H1 (cell line): ENCODE measurements at regions not wholly inside any gene's neighbourhood (a gene's known extent, or its start where the extent isn't known, plus 50 kb on each side); places are given as distances from the start of the nearest gene placed in this dataset.

Experiments used
- CTCF ChIA-PET: fragments of 300-600 bp; sonication (Branson Sonifier 250); formaldehyde crosslinking; loops from one replicate; lab custom pipeline; 2021; ENCODE audit not compliant: partially characterized antibody; lab: Charles Lee
- POLR2A ChIA-PET: fragments of 300-600 bp; sonication (Branson Sonifier 250); formaldehyde crosslinking; loops from one replicate; lab custom pipeline; 2021; ENCODE audit warnings: inconsistent platforms; ENCODE audit not compliant: partially characterized antibody; lab: Charles Lee
- DNase-seq, 2 experiments: peaks; one replicate each; pipeline versions ENCODE4 v3.0.0 to v3.0.0-alpha.2; 2010 to 2022; ENCODE audit warnings: low spot score in 2 of 2, low read depth in 1 of 2, mixed read lengths in 1 of 2
- FAIRE-seq: peaks from 2 replicates; lab custom pipeline; 2011; peaks lifted over from hg19 to GRCh38; lab: Jason Lieb, UNC
- H2AFZ ChIP-seq: 2 replicates; pipeline ENCODE4 v1.8.1; 2012; ENCODE audit warnings: low read length, inconsistent platforms
- H2AK5ac ChIP-seq: 2 replicates; pipeline ENCODE4 v1.6.1; 2013; ENCODE audit warnings: low read depth, low read length
- H2BK120ac ChIP-seq: replicated peaks from 2 replicates; pipeline ENCODE3; 2013; ENCODE audit warnings: low read depth, low read length, inconsistent platforms
- H2BK12ac ChIP-seq: 2 replicates; pipeline ENCODE4 v1.6.1; 2013; ENCODE audit warnings: low read depth, low read length
- H2BK15ac ChIP-seq: 2 replicates; pipeline ENCODE4 v1.6.1; 2013; ENCODE audit warnings: low read length
- H2BK20ac ChIP-seq: 2 replicates; pipeline ENCODE4 v1.6.1; 2013; ENCODE audit warnings: low read length
- H2BK5ac ChIP-seq: 2 replicates; pipeline ENCODE4 v1.6.1; 2013; ENCODE audit warnings: low read depth, low read length
- H3K14ac ChIP-seq: 2 replicates; pipeline ENCODE4 v1.6.1; 2013; ENCODE audit warnings: inconsistent platforms; ENCODE audit not compliant: insufficient read length
- H3K18ac ChIP-seq: 2 replicates; pipeline ENCODE4 v1.6.1; 2013; ENCODE audit warnings: low read length; ENCODE audit errors: extremely low read depth
- H3K23ac ChIP-seq: 2 replicates; pipeline ENCODE4 v1.6.1; 2013; ENCODE audit warnings: inconsistent platforms; ENCODE audit not compliant: insufficient read length
- H3K23me2 ChIP-seq: 2 replicates; pipeline ENCODE4 v1.6.1; 2013; ENCODE audit warnings: low read depth, low read length
- H3K27ac ChIP-seq: 2 replicates; pipeline ENCODE4 v1.6.1; 2011; ENCODE audit warnings: low read depth, low read length, inconsistent platforms
- H3K27me3 ChIP-seq, 4 experiments: replicated peaks in 1 of 4; 1 replicate in 1 of 4; 2 replicates in 3 of 4; pipeline versions ENCODE4 v1.6.1 to v1.8.1; 2011 to 2013; ENCODE audit warnings: low read length in 3 of 4, mild to moderate bottlenecking in 3 of 4, inconsistent platforms in 2 of 4, mixed read lengths in 2 of 4, moderate library complexity in 1 of 4; ENCODE audit not compliant: control insufficient read depth in 3 of 4, insufficient read depth in 3 of 4; ENCODE audit errors: extremely low read depth in 1 of 4
- H3K36me3 ChIP-seq, 4 experiments: 2 replicates each; pipeline versions ENCODE4 v1.6.1 to v1.8.1; 2011 to 2013; ENCODE audit warnings: mild to moderate bottlenecking in 4 of 4, low read length in 3 of 4, moderate library complexity in 2 of 4, control low read depth in 1 of 4, inconsistent platforms in 1 of 4; ENCODE audit not compliant: insufficient read depth in 4 of 4, control insufficient read depth in 2 of 4
- H3K4ac ChIP-seq: replicated peaks from 2 replicates; pipeline ENCODE3; 2013; ENCODE audit warnings: low read length, low read depth, mixed read lengths, inconsistent platforms; ENCODE audit not compliant: insufficient read length
- H3K4me1 ChIP-seq, 4 experiments: replicated peaks in 1 of 4; 1 replicate in 1 of 4; 2 replicates in 3 of 4; pipeline versions ENCODE4 v1.6.1 to v1.8.1; 2011 to 2013; ENCODE audit warnings: low read length in 3 of 4, inconsistent platforms in 2 of 4, mixed read lengths in 1 of 4; ENCODE audit not compliant: insufficient read depth in 4 of 4, control insufficient read depth in 3 of 4
- H3K4me2 ChIP-seq, 2 experiments: 2 replicates each; pipeline versions ENCODE4 v1.6.1 to v1.8.1; 2011 to 2013; ENCODE audit warnings: low read depth in 2 of 2, low read length in 2 of 2, control low read depth in 1 of 2, inconsistent platforms in 1 of 2, mild to moderate bottlenecking in 1 of 2; ENCODE audit not compliant: insufficient read depth in 1 of 2
- H3K4me3 ChIP-seq, 4 experiments: fragments of 200-600, 300-600 bp in 1 of 4; sonication (generic), shearing (Covaris generic), sonication (Bioruptor Twin) in 1 of 4; 2 replicates each; pipeline versions ENCODE4 v1.5.1 to v1.8.1; 2011 to 2016; ENCODE audit warnings: low read length in 4 of 4, low read depth in 3 of 4, control low read depth in 2 of 4, inconsistent platforms in 2 of 4, mild to moderate bottlenecking in 2 of 4, mixed read lengths in 1 of 4, moderate library complexity in 1 of 4; ENCODE audit not compliant: insufficient read depth in 2 of 4; ENCODE audit errors: extremely low read depth in 1 of 4
- H3K56ac ChIP-seq: replicated peaks from 2 replicates; pipeline ENCODE3; 2013; ENCODE audit warnings: low read depth, mild to moderate bottlenecking, mixed read lengths, low read length, inconsistent platforms; ENCODE audit not compliant: insufficient read length
- H3K79me1 ChIP-seq: 2 replicates; pipeline ENCODE4 v1.6.1; 2013; ENCODE audit warnings: low read depth, low read length, control low read depth
- H3K79me2 ChIP-seq, 2 experiments: 2 replicates each; pipeline versions ENCODE4 v1.6.1 to v1.8.1; 2012 to 2013; ENCODE audit warnings: low read length in 2 of 2, mild to moderate bottlenecking in 2 of 2, inconsistent platforms in 1 of 2; ENCODE audit not compliant: insufficient read depth in 2 of 2, control insufficient read depth in 1 of 2
- H3K9ac ChIP-seq, 4 experiments: replicated peaks in 1 of 4; 1 replicate in 1 of 4; 2 replicates in 3 of 4; pipeline versions ENCODE4 v1.6.1 to v1.8.1; 2011 to 2013; ENCODE audit warnings: low read depth in 3 of 4, low read length in 3 of 4, control low read depth in 2 of 4, mild to moderate bottlenecking in 2 of 4, moderate library complexity in 2 of 4, inconsistent platforms in 1 of 4; ENCODE audit errors: extremely low read depth in 1 of 4
- H3K9me3 ChIP-seq, 2 experiments: 2 replicates each; pipeline versions ENCODE4 v1.6.1 to v1.8.1; 2012 to 2013; ENCODE audit warnings: mild to moderate bottlenecking in 2 of 2, moderate library complexity in 2 of 2, control low read depth in 1 of 2, inconsistent platforms in 1 of 2, low read depth in 1 of 2, low read length in 1 of 2, mixed read lengths in 1 of 2; ENCODE audit not compliant: insufficient read depth in 2 of 2
- H4K20me1 ChIP-seq, 2 experiments: replicated peaks in 1 of 2; 2 replicates each; pipeline versions ENCODE3 to v1.8.1; 2011 to 2013; ENCODE audit warnings: inconsistent platforms in 2 of 2, low read length in 2 of 2, mild to moderate bottlenecking in 1 of 2; ENCODE audit not compliant: insufficient read depth in 2 of 2, control insufficient read depth in 1 of 2
- H4K5ac ChIP-seq: 2 replicates; pipeline ENCODE4 v1.6.1; 2013; ENCODE audit warnings: low read length, low read depth, mixed read lengths, inconsistent platforms; ENCODE audit not compliant: insufficient read length
- H4K8ac ChIP-seq: 2 replicates; pipeline ENCODE4 v1.8.0; 2013; ENCODE audit warnings: mild to moderate bottlenecking, moderate library complexity, low read length, inconsistent platforms; ENCODE audit not compliant: insufficient read depth; ENCODE audit errors: extremely low read depth
- H4K91ac ChIP-seq: replicated peaks from 2 replicates; pipeline ENCODE3; 2013; ENCODE audit warnings: low read length, mixed read lengths, inconsistent platforms; ENCODE audit not compliant: insufficient read length
- ASH2L ChIP-seq: fragments of 200-600, 300-600 bp; sonication (generic); IDR thresholded peaks from one replicate; pipeline ENCODE4 v1.7.1; 2017; ENCODE audit warnings: low read length
- SP1 ChIP-seq: IDR thresholded peaks from 2 replicates; pipeline ENCODE4 v1.6.1; 2011; ENCODE audit warnings: low read depth, low read length
- SUZ12 ChIP-seq: fragments of 200-600 bp; sonication (generic); IDR thresholded peaks from 2 replicates; pipeline ENCODE4 v1.6.1; 2012; ENCODE audit warnings: mild to moderate bottlenecking, inconsistent platforms, low read length, moderate library complexity, mixed read lengths
- TCF12 ChIP-seq: IDR thresholded peaks from 2 replicates; pipeline ENCODE4 v1.6.1; 2011; ENCODE audit warnings: low read depth, mild to moderate bottlenecking, low read length
- TEAD4 ChIP-seq: IDR thresholded peaks from 2 replicates; pipeline ENCODE4 v1.6.1; 2012; ENCODE audit warnings: low read depth, low read length, inconsistent platforms, mixed read lengths
- WGBS, 2 experiments: shearing (Covaris generic) in 1 of 2; methylation state at CpG; one replicate each; pipeline versions ENCODE4 v1.1.6 to v1.1.7; 2013 to 2015; ENCODE audit warnings: low lambda C conversion rate in 2 of 2, mixed read lengths in 2 of 2, inconsistent platforms in 1 of 2, low coverage in 1 of 2, missing lambda C conversion rate in 1 of 2; ENCODE audit not compliant: insufficient replicate concordance in 2 of 2, insufficient coverage in 1 of 2, insufficient read length in 1 of 2; ENCODE audit errors: extremely low coverage in 1 of 2, missing lambda C conversion rate in 1 of 2; 5-methylcytosine and 5-hydroxymethylcytosine counted together

DNA sequence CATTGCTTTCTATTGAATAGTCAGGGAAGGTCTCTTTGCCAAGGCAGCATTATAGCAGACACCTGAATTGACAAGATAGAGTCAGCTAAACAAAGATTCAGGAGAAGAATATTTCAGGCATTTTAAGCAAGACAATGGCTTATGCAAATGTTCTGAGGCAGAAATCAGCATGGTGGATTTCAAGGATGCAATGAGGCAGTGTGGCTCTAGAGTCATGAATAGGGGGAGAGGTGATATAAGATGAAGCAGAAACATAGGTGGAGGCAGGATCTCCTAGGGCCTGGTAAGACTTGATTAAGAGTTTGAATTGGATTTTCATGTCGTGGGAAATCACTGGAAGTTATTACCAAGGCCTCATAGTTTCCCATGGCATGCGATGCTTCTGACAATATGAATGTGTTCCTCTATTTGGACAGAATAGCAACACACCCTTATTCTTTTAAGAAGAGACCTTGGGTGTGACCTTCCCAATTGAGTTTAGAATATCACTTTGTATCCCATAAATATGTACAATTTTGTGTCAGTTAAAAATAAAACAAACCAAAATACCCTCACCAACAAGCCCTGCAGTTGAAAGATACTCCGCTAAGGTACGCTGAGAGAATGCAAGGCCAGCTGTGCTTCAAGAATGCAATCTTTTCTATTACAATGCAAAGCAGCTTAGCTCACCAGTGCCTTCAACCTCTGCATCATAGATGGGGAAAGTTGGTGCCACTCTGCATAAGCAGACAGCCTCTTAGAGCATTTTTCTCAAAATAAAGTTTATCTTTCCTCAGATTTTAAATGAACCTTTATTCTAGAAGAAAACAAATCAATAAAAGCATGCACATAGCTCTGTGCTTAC is 139.6 kb upstream of the SALL1 start:
- Histone ChIP-seq H3K4me3 (peak overlapping the region in 1 of 4 experiments; percentile 35; a peak in 1 of 8 replicates), H3K56ac (no peak overlapping the region), H3K23me2 (no peaks in the 10 kb centered on the region), H3K4me2 (peak overlapping the region; percentile 45 to 54; a peak in 3 of 4 replicates), H3K27ac (no peak overlapping the region), H2AFZ (no peak overlapping the region), H2BK15ac (no peak overlapping the region), H4K20me1 (no peaks in the 10 kb centered on the region), H3K23ac (no peak overlapping the region), H3K9me3 (peaks cover 0 to 7% of the 10 kb centered on the region in 2 experiments; a peak in 1 of 4 replicates), H3K79me1 (no peaks in the 10 kb centered on the region), H3K18ac (no peak overlapping the region), H3K9ac (no peak overlapping the region), H2BK120ac (no peak overlapping the region), H3K14ac (no peak overlapping the region), H3K27me3 (peaks cover 0 to 2% (median 0%) of the 10 kb centered on the region in 4 experiments; a peak in 1 of 7 replicates), H4K5ac (no peak overlapping the region), H2AK5ac (no peak overlapping the region), H4K91ac (no peak overlapping the region), H2BK12ac (no peak overlapping the region), H4K8ac (no peak overlapping the region), H3K4ac (no peak overlapping the region), H3K79me2 (no peaks in the 10 kb centered on the region), H2BK5ac (peak overlapping the region; percentile 62; the same call in 1 of the 2 replicates), H3K4me1 (peaks cover 0 to 13% (median 7%) of the 10 kb centered on the region in 4 experiments; a peak in 4 of 7 replicates), H3K36me3 (no peaks in the 10 kb centered on the region), H2BK20ac (no peak overlapping the region)
- DNase-seq (peak in 1 of 2 experiments; percentile 17), FAIRE-seq (peak; percentile 86)
- WGBS, 2 experiments: 27% methylated on average over 4 of the region's 4 CpGs; no CpG with 5 or more reads in 1 of the 2 experiments
- ChIA-PET CTCF (interaction anchor here (0.6 to 1.6 kb wide), 2 partner anchors 49 to 116 kb away, joined by 3 to 4 read pairs; no protein-coding TSS in a partner anchor), POLR2A (interaction anchor here (1.0 kb wide), 1 partner anchor 254 kb away, joined by 3 read pairs; no protein-coding TSS in a partner anchor)
- TF ChIP-seq TCF12 (peak; percentile 63; the same call in 1 of the 2 replicates), ASH2L (peak; percentile 32), SP1 (peak; percentile 38; the same call in 1 of the 2 replicates), SUZ12 (no peak), TEAD4 (peak; percentile 41; the same call in 1 of the 2 replicates)
